ENCODE measurements at regions not wholly inside any gene's neighbourhood (a gene's known extent, or its start where the extent isn't known, plus 50 kb on each side); places are given as distances from the start of the nearest gene placed in this dataset.
"Not testable (repeated sequence)": the region's sequence is repeated elsewhere in the genome, so short reads cannot be mapped to it uniquely, and the experiment has no call there.

DNA sequence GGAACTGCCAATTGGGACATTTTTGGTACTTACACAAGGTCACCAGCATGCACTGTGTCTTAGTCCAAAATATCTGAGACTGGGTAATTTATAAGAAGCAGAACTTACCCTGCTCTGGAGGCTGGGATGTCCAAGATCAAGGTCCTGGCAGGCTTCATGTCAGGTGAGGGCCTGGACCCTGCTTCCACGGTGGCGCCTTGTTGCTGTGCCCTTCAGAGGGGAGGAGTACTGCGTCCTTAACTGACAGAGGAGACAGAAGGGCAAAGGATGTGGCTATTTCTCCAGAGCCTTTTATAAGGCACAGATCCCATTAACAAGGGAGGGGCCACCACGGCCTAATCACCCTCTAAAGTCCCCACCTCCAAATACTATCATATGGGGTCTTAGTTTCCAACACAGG lies 178.9 kb downstream of the C16orf95 start:
- Mint-ChIP-seq H3K36me3 (ENCODE audit: low read depth) (peaks cover 2% of the 10 kb centered on the region), H3K4me3 (no peak overlapping the region), H3K4me1 (no peaks in the 10 kb centered on the region), H3K9me3 (no peaks in the 10 kb centered on the region), H3K27me3 (no peaks in the 10 kb centered on the region), H3K27ac (no peak overlapping the region)
- DNase-seq, result no peak
- ATAC-seq, result no peak

GRCh38 chr16:87138738-87139267 lies 178.4 kb downstream of the C16orf95 start:
- no peaks in the 10 kb centered on the region for H3K9me3 Mint-ChIP-seq
- no peak for ATAC-seq
- no peak overlapping the region for H3K27ac Mint-ChIP-seq

GRCh38 chr16:87140211-87141200 lies 176.7 kb downstream of the C16orf95 start:
- DNase-seq, result no peak
- Mint-ChIP-seq H3K36me3 (ENCODE audit: low read depth) (peaks cover 2% of the 10 kb centered on the region), H3K4me1 (no peaks in the 10 kb centered on the region), H3K27me3 (no peaks in the 10 kb centered on the region), H3K4me3 (no peak overlapping the region), H3K27ac (no peak overlapping the region), H3K9me3 (no peaks in the 10 kb centered on the region)
- no peak for ATAC-seq

More at GRCh38 chr16:87138738-87139267, 178.4 kb downstream of the C16orf95 start:
- no peak for DNase-seq
- Mint-ChIP-seq H3K4me1 (no peaks in the 10 kb centered on the region), H3K4me3 (no peak overlapping the region), H3K27me3 (no peaks in the 10 kb centered on the region), H3K36me3 (ENCODE audit: low read depth) (peaks cover 2% of the 10 kb centered on the region)

DNA sequence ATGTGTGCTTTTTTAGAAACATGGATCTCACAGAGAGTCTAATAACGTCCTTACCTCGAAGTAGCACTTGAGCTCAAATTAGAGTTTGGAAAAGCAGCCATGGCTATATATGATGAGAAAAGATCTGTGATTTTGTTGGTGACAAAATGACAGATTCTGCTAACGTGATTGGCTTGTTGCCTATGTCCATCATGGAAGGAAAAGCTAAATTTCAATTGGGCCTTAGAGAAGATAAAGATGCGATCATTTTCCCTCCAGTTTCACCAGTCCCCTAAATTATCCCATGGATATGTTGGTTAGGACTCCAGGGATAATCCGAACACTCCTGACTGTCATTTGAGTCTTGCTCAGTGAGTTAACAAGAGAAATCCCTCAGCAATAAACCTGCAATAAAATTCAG lies 175.8 kb downstream of the C16orf95 start:
- H3K27me3 Mint-ChIP-seq, result no peaks in the 10 kb centered on the region
- H3K9me3 Mint-ChIP-seq, result no peaks in the 10 kb centered on the region
- peaks cover 2% of the 10 kb centered on the region for H3K36me3 Mint-ChIP-seq (ENCODE audit: low read depth)
- no peak overlapping the region for H3K27ac Mint-ChIP-seq
- H3K4me3 Mint-ChIP-seq, result no peak overlapping the region
- ATAC-seq, result no peak
- DNase-seq, result no peak
- no peaks in the 10 kb centered on the region for H3K4me1 Mint-ChIP-seq

DNA sequence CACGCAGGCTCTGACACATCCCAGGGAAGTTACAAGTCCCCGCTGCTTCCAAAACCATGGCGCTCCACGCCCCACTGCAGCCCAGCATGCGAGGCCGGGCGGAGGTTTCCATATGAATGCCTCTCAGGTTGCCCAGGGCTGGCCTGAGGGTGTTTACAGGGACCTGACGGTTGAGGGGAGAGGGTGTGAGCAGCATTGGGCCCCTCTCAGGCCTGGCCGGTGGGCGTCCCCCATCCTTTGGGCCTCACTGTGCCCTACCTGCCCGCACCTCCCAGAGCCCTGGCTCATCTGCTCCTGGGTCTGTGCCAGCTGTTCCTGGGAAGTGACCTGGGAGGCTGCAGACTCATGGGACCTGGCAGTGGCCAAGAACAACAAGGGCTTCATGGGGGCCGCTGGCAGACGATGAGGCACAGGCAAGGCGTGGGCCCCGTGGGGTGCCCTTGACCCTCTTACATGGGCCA lies 173.5 kb downstream of the C16orf95 start:
- Mint-ChIP-seq H3K9me3 (peaks cover 1% of the 10 kb centered on the region), H3K4me3 (no peak overlapping the region), H3K27me3 (peaks cover 2% of the 10 kb centered on the region), H3K36me3 (ENCODE audit: low read depth) (no peaks in the 10 kb centered on the region), H3K4me1 (no peaks in the 10 kb centered on the region), H3K27ac (no peak overlapping the region)
- DNase-seq (no peak), ATAC-seq (no peak)

- H3K27me3 Mint-ChIP-seq, result peaks cover 2% of the 10 kb centered on the region
- H3K9me3 Mint-ChIP-seq, result peaks cover 5% of the 10 kb centered on the region
- no peak overlapping the region for H3K27ac Mint-ChIP-seq
- no peaks in the 10 kb centered on the region for H3K4me1 Mint-ChIP-seq
- ATAC-seq (no peak), DNase-seq (no peak)
- no peak overlapping the region for H3K4me3 Mint-ChIP-seq
- no peaks in the 10 kb centered on the region for H3K36me3 Mint-ChIP-seq (ENCODE audit: low read depth)
Observed at GRCh38 chr16:87144232-87144631, 173.0 kb downstream of the C16orf95 start.

DNA sequence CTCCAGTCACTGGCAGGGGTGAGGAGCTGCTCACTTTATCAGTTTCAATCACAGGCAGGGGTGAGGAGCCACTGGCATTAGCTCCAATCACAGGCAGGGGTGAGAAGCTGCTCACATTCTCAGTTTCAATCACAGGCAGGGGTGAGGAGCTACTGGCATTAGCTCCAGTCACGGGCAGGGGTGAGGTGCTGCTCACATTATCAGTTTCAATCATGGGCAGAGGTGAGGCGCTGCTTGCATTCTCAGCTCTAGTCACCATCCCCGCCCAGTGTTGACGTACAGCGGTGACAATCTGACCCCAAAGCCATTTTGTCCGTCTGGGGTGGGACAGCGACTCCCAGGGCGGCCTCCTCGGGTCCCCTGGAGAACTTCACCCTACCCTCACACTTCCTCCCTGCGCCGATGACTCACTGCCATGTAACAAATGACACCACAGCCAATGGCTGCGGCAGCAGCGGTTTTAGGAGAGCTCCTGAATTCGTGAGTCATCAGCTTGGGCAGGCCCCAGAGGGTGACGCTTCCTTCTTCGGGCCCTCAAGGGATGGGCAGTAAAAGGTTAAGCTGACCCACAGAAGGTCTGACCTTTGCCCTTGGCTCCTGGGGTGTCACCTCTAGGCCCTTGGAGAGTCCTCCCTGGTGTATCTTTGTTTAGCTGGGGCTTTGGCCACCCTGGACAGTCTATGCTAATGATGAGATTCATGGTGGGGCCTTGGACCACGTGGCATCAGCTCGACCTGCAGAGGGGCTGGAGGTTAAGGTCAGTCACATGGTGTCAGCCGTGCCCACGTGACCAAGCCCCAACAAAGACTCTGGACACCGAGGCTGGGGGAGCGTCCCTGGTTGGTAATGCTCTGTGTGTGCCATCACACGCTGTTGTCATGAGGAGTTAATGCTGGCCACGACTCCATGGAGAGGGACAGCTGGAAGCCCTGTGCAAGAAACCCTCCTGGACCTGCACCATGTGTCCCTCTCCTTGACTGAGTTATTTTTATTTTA lies 171.7 kb downstream of the C16orf95 start:
- H3K36me3 Mint-ChIP-seq (ENCODE audit: low read depth), result no peaks in the 10 kb centered on the region
- H3K27ac Mint-ChIP-seq, result no peak overlapping the region
- ATAC-seq, result peak; percentile 43
- peaks cover 5% of the 10 kb centered on the region for H3K9me3 Mint-ChIP-seq
- H3K4me3 Mint-ChIP-seq, result no peak overlapping the region
- peaks cover 2% of the 10 kb centered on the region for H3K27me3 Mint-ChIP-seq
- DNase-seq, result peak; percentile 4
- no peaks in the 10 kb centered on the region for H3K4me1 Mint-ChIP-seq

DNA sequence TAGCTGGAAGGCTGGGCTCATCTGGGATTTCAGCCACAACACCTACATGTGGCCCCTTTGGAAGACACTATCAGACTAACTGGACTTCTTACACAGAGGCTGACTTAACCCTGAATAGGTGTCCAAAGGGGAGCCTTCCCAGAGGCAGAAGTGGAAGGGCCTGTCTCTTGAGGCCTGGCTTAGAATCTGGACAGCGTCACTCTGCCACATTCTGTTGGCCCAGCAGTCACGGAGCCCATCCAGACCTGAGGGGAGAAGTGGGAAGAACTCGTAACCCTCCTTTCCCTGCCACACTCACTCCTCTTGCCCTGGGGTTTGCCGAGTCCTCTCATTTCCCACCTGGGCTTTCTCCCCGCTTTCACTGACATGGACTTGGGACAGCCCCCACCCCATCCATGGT lies 170.5 kb downstream of the C16orf95 start:
- H3K9me3 Mint-ChIP-seq, result peaks cover 5% of the 10 kb centered on the region
- peaks cover 2% of the 10 kb centered on the region for H3K27me3 Mint-ChIP-seq
- no peak for DNase-seq
- no peak overlapping the region for H3K4me3 Mint-ChIP-seq
- no peak for ATAC-seq
- H3K4me1 Mint-ChIP-seq, result no peaks in the 10 kb centered on the region
- no peaks in the 10 kb centered on the region for H3K36me3 Mint-ChIP-seq (ENCODE audit: low read depth)
- H3K27ac Mint-ChIP-seq, result no peak overlapping the region

GRCh38 chr16:87149051-87149450 lies 168.1 kb downstream of the C16orf95 start:
- H3K36me3 Mint-ChIP-seq (ENCODE audit: low read depth), result no peaks in the 10 kb centered on the region
- ATAC-seq (no peak), DNase-seq (no peak)
- H3K27me3 Mint-ChIP-seq, result peaks cover 2% of the 10 kb centered on the region
- no peak overlapping the region for H3K4me3 Mint-ChIP-seq
- no peaks in the 10 kb centered on the region for H3K4me1 Mint-ChIP-seq
- peaks cover 5% of the 10 kb centered on the region for H3K9me3 Mint-ChIP-seq
- H3K27ac Mint-ChIP-seq, result no peak overlapping the region

- DNase-seq (no peak), ATAC-seq (no peak)
- Mint-ChIP-seq H3K4me3 (no peak overlapping the region), H3K4me1 (no peaks in the 10 kb centered on the region), H3K9me3 (peaks cover 5% of the 10 kb centered on the region), H3K36me3 (ENCODE audit: low read depth) (no peaks in the 10 kb centered on the region), H3K27ac (no peak overlapping the region), H3K27me3 (peaks cover 2% of the 10 kb centered on the region)
Observed at GRCh38 chr16:87150262-87150661, 166.9 kb downstream of the C16orf95 start.

DNA sequence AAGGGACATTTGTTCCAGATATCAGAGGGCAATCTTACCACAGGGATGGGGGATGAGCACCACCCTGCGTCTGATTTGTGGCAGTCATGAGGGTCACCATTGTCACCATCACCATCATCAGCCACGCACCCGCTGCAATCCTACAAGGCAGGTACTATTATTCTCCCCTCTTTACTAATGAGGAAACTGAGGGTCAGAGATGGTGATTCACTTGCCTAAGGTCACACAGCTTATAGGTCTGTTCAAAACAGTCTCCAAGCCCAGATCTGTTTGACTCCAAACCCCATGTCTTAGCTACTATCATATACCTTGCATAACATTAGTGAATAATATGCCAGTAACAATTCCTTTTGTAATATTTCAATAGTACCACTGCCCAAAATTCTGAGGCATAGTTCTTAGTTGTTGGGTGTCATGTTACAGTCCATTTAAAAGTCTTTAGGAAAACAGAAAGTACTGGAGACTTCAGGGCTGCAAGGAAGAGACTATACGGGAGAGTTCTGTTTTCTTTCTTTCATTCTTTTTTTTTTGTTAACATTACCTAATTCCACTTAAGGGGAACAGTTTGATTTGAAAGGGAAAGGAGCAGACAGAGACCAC lies 166.4 kb downstream of the C16orf95 start:
- H3K4me3 Mint-ChIP-seq, result no peak overlapping the region
- H3K27me3 Mint-ChIP-seq, result peaks cover 2% of the 10 kb centered on the region
- no peaks in the 10 kb centered on the region for H3K36me3 Mint-ChIP-seq (ENCODE audit: low read depth)
- no peak for DNase-seq
- peaks cover 5% of the 10 kb centered on the region for H3K9me3 Mint-ChIP-seq
- no peaks in the 10 kb centered on the region for H3K4me1 Mint-ChIP-seq
- H3K27ac Mint-ChIP-seq, result no peak overlapping the region
- ATAC-seq, result no peak

- Mint-ChIP-seq H3K4me1 (no peaks in the 10 kb centered on the region), H3K36me3 (ENCODE audit: low read depth) (no peaks in the 10 kb centered on the region), H3K27ac (no peak overlapping the region), H3K4me3 (no peak overlapping the region), H3K9me3 (peaks cover 5% of the 10 kb centered on the region), H3K27me3 (no peaks in the 10 kb centered on the region)
- DNase-seq (no peak), ATAC-seq (no peak)
Observed at GRCh38 chr16:87152221-87152755, 164.9 kb downstream of the C16orf95 start.

- Mint-ChIP-seq H3K36me3 (ENCODE audit: low read depth) (no peaks in the 10 kb centered on the region), H3K27ac (no peak overlapping the region), H3K4me1 (no peaks in the 10 kb centered on the region), H3K27me3 (peaks cover 3% of the 10 kb centered on the region), H3K4me3 (no peak overlapping the region), H3K9me3 (peaks cover 5% of the 10 kb centered on the region)
- no peak for ATAC-seq
- DNase-seq, result no peak
Observed at GRCh38 chr16:87153326-87153725, 163.9 kb downstream of the C16orf95 start.

GRCh38 chr16:87155315-87155714 lies 161.9 kb downstream of the C16orf95 start:
- H3K4me1 Mint-ChIP-seq; ATAC-seq; H3K27ac Mint-ChIP-seq; DNase-seq; H3K9me3 Mint-ChIP-seq; H3K36me3 Mint-ChIP-seq (ENCODE audit: low read depth); H3K4me3 Mint-ChIP-seq; H3K27me3 Mint-ChIP-seq: not testable (repeated sequence)

Data from activated naive CD8-positive, alpha-beta T cell treated with anti-CD3 and anti-CD28 coated beads, Interleukin-2, amount 50 U/mL, for 24 hours (primary cell).